Testis (tissue), 2 donors: ENCODE measurements at regions not wholly inside any gene's neighbourhood (a gene's known extent, or its start where the extent isn't known, plus 50 kb on each side); places are given as distances from the start of the nearest gene placed in this dataset.

Source experiments
- CTCF ChIP-seq, 3 experiments: fragments of 450-650 bp in 2 of 3; fragments of 200-600 bp in 1 of 3; sonication (generic) in 1 of 3; IDR thresholded peaks; one replicate each; pipeline ENCODE4 v1.5.1; 2016 to 2019; ENCODE audit warnings: antibody characterized with exemption in 3 of 3, mild to moderate bottlenecking in 2 of 3, moderate library complexity in 1 of 3
- POLR2A ChIP-seq: fragments of 450-650 bp; IDR thresholded peaks from one replicate; pipeline ENCODE4 v1.6.1; 2017; ENCODE audit warnings: antibody characterized with exemption, mild to moderate bottlenecking, moderate library complexity

GRCh38 chr1:187630653-187631380 lies 802.1 kb downstream of the PLA2G4A start:
- TF ChIP-seq CTCF (IDR thresholded peaks at IDR 0.05) (no peak), POLR2A (no peak)
